Neural progenitor cell (in vitro differentiated cells): ENCODE measurements at regions not wholly inside any gene's neighbourhood (a gene's known extent, or its start where the extent isn't known, plus 50 kb on each side); places are given as distances from the start of the nearest gene placed in this dataset.

Experiments used
- DNase-seq: peaks from one replicate; pipeline ENCODE4 v3.0.0-alpha.2; 2016; ENCODE audit warnings: low spot score
- H2AFZ ChIP-seq: fragments of 200-600 bp; sonication (generic); replicated peaks from 2 replicates; pipeline ENCODE4 v1.6.1; 2016; ENCODE audit warnings: antibody characterized with exemption
- H3F3A ChIP-seq: fragments of 200-600 bp; sonication (generic); 2 replicates; pipeline ENCODE4 v1.6.1; 2016; ENCODE audit warnings: antibody characterized with exemption, low read depth
- H3K27ac ChIP-seq: fragments of 200-600 bp; sonication (generic); 2 replicates; pipeline ENCODE4 v1.5.1; 2016; ENCODE audit warnings: mild to moderate bottlenecking
- H3K27me3 ChIP-seq: fragments of 200-600 bp; sonication (generic); 2 replicates; pipeline ENCODE4 v1.6.1; 2016; ENCODE audit warnings: mild to moderate bottlenecking, moderate library complexity
- H3K36me3 ChIP-seq: fragments of 200-600 bp; sonication (generic); 2 replicates; pipeline ENCODE4 v1.5.1; 2016
- H3K4me1 ChIP-seq: fragments of 200-600 bp; sonication (generic); 2 replicates; pipeline ENCODE4 v1.6.1; 2016; ENCODE audit warnings: mixed run types
- H3K4me2 ChIP-seq: fragments of 200-600 bp; sonication (generic); 2 replicates; pipeline ENCODE4 v1.6.1; 2016
- H3K4me3 ChIP-seq: fragments of 200-600 bp; sonication (generic); 2 replicates; pipeline ENCODE4 v1.5.1; 2016
- H3K79me2 ChIP-seq: fragments of 200-600 bp; sonication (generic); 2 replicates; pipeline ENCODE4 v1.6.1; 2016; ENCODE audit warnings: low read depth
- H3K9ac ChIP-seq: fragments of 200-600 bp; sonication (generic); 2 replicates; pipeline ENCODE4 v1.6.1; 2016
- H3K9me3 ChIP-seq: fragments of 200-600 bp; sonication (generic); 2 replicates; pipeline ENCODE4 v1.5.1; 2016; ENCODE audit warnings: low read depth
- H4K20me1 ChIP-seq: fragments of 200-600 bp; sonication (generic); 2 replicates; pipeline ENCODE4 v1.6.1; 2016; ENCODE audit warnings: low read depth
- H3K27ac Mint-ChIP-seq: 3 replicates; pipeline ENCODE4 v1.8.0; 2021; ENCODE audit warnings: mixed read lengths
- H3K27me3 Mint-ChIP-seq: 2 replicates; pipeline ENCODE4 v1.8.0; 2022; ENCODE audit warnings: low read depth, mild to moderate bottlenecking, inconsistent platforms, moderate library complexity, mixed read lengths; ENCODE audit not compliant: insufficient read depth
- H3K36me3 Mint-ChIP-seq: 3 replicates; pipeline ENCODE4 v1.8.0; 2021; ENCODE audit warnings: mixed read lengths
- H3K4me1 Mint-ChIP-seq: 3 replicates; pipeline ENCODE4 v1.8.0; 2021; ENCODE audit warnings: mixed read lengths
- H3K4me3 Mint-ChIP-seq: 3 replicates; pipeline ENCODE4 v1.8.0; 2021; ENCODE audit warnings: mild to moderate bottlenecking, moderate library complexity, mixed read lengths
- H3K9me3 Mint-ChIP-seq: 3 replicates; pipeline ENCODE4 v1.8.0; 2020; ENCODE audit warnings: mixed read lengths
- CTCF ChIP-seq: fragments of 200-600 bp; sonication (generic); IDR thresholded peaks from 2 replicates; pipeline ENCODE4 v1.5.1; 2017; ENCODE audit warnings: antibody characterized with exemption, mild to moderate bottlenecking
- EZH2 ChIP-seq: fragments of 200-600 bp; sonication (generic); IDR thresholded peaks from 2 replicates; pipeline ENCODE4 v1.6.1; 2017; ENCODE audit warnings: antibody characterized with exemption, mild to moderate bottlenecking, moderate library complexity
- EZH2phosphoT487 ChIP-seq: fragments of 200-600 bp; sonication (generic); IDR thresholded peaks from 2 replicates; pipeline ENCODE4 v1.6.1; 2017; ENCODE audit warnings: antibody characterized with exemption

GRCh38 chr2:176457481-176457880 is 188.2 kb downstream of the MTX2 start:
- Histone ChIP-seq H3K79me2 (no peaks in the 10 kb centered on the region), H3K4me3 (no peak overlapping the region), H3K36me3 (no peaks in the 10 kb centered on the region), H3K9me3 (no peaks in the 10 kb centered on the region), H3F3A (no peaks in the 10 kb centered on the region), H2AFZ (no peak overlapping the region), H4K20me1 (no peaks in the 10 kb centered on the region), H3K9ac (no peak overlapping the region), H3K4me2 (no peak overlapping the region), H3K27me3 (no peaks in the 10 kb centered on the region), H3K27ac (no peak overlapping the region), H3K4me1 (peaks cover 12% of the 10 kb centered on the region)
- Mint-ChIP-seq H3K36me3 (no peaks in the 10 kb centered on the region), H3K4me3 (no peak overlapping the region), H3K4me1 (peaks cover 24% of the 10 kb centered on the region), H3K27ac (no peak overlapping the region), H3K9me3 (no peaks in the 10 kb centered on the region), H3K27me3 (peaks cover 3% of the 10 kb centered on the region)
- TF ChIP-seq EZH2phosphoT487 (no peak), CTCF (no peak), EZH2 (no peak)
- no peak for DNase-seq

- no peaks in the 10 kb centered on the region for H3K9me3 Mint-ChIP-seq
- H3K4me2 ChIP-seq, result no peak overlapping the region
- H3K27me3 Mint-ChIP-seq, result peaks cover 3% of the 10 kb centered on the region
- no peak overlapping the region for H3K27ac Mint-ChIP-seq
- H3K36me3 Mint-ChIP-seq, result no peaks in the 10 kb centered on the region
- H3K36me3 ChIP-seq, result no peaks in the 10 kb centered on the region
- DNase-seq, result no peak
- H3K27ac ChIP-seq, result no peak overlapping the region
- no peak overlapping the region for H3K9ac ChIP-seq
- H4K20me1 ChIP-seq, result no peaks in the 10 kb centered on the region
- H3K27me3 ChIP-seq, result no peaks in the 10 kb centered on the region
- no peak overlapping the region for H2AFZ ChIP-seq
- no peaks in the 10 kb centered on the region for H3K79me2 ChIP-seq
- no peak overlapping the region for H3K4me3 Mint-ChIP-seq
- H3K4me3 ChIP-seq, result no peak overlapping the region
- H3F3A ChIP-seq, result no peaks in the 10 kb centered on the region
- H3K4me1 ChIP-seq, result peaks cover 9% of the 10 kb centered on the region
- no peaks in the 10 kb centered on the region for H3K9me3 ChIP-seq
- TF ChIP-seq EZH2, result no peak
- no peak for TF ChIP-seq CTCF
- TF ChIP-seq EZH2phosphoT487, result no peak
- H3K4me1 Mint-ChIP-seq, result peaks cover 20% of the 10 kb centered on the region
Measured at GRCh38 chr2:176461098-176461808, 192.0 kb downstream of the MTX2 start.

GRCh38 chr2:176461809-176462670 is 192.8 kb downstream of the MTX2 start:
- peaks cover 25% of the 10 kb centered on the region for H3K4me1 Mint-ChIP-seq
- H3K36me3 ChIP-seq, result no peaks in the 10 kb centered on the region
- no peaks in the 10 kb centered on the region for H3K36me3 Mint-ChIP-seq
- no peak overlapping the region for H2AFZ ChIP-seq
- peaks cover 9% of the 10 kb centered on the region for H3K4me1 ChIP-seq
- no peak overlapping the region for H3K4me3 Mint-ChIP-seq
- no peak overlapping the region for H3K9ac ChIP-seq
- H3K27me3 Mint-ChIP-seq, result peaks cover 2% of the 10 kb centered on the region
- H3K9me3 Mint-ChIP-seq, result no peaks in the 10 kb centered on the region
- DNase-seq, result no peak
- no peaks in the 10 kb centered on the region for H3K79me2 ChIP-seq
- no peak overlapping the region for H3K4me3 ChIP-seq
- no peaks in the 10 kb centered on the region for H4K20me1 ChIP-seq
- no peaks in the 10 kb centered on the region for H3K27me3 ChIP-seq
- no peaks in the 10 kb centered on the region for H3F3A ChIP-seq
- H3K27ac ChIP-seq, result no peak overlapping the region
- H3K9me3 ChIP-seq, result no peaks in the 10 kb centered on the region
- TF ChIP-seq CTCF (no peak), EZH2 (no peak), EZH2phosphoT487 (no peak)
- H3K27ac Mint-ChIP-seq, result peak overlapping the region; percentile 21
- H3K4me2 ChIP-seq, result no peak overlapping the region
